HG02642 (cell line): ENCODE measurements at regions not wholly inside any gene's neighbourhood (a gene's known extent, or its start where the extent isn't known, plus 50 kb on each side); places are given as distances from the start of the nearest gene placed in this dataset.

ENCODE experiments used
- ATAC-seq: cut with Tn5 transposase; IDR thresholded peaks from one replicate; pipeline ENCODE4 v1.9.1; 2021; ENCODE audit warnings: mild to moderate bottlenecking; ENCODE audit not compliant: unreplicated experiment, poor library complexity

DNA sequence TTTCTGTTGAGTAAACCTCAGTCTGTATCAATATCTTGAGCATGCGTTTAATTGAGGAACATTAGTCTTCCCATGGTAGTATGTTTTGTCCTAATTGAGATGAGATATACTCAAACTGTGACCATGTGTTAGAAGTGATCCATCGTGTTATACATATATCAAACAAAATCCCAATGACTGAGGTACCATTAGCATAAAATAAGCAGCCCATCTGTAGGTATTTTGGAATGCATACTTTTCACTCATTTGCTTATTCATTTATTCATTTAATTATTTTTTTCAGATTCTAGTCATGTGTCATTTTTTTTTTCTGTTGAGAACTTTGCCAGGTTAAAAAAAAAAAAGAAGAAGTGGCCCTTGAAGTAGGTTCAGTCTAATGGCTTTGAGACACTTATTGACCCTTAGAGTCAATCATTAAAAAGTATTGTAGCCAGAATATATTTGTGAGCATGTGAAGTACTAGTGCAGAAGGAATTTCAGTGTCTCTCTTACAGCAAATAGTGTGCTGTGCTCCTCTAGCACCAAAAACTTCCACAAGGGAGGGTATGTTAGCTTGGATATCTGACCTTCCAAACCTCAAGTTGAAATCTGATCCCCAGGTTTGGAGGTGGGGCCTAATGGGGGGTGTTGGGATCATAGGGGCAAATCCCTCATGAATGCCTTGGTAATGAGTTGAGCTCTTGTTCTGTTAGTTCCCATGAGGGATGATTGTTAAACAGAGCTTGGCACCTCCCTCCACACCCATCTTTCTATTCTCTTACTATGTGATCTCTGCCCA lies 130.8 kb upstream of the NPY2R start:
- ATAC-seq: no peak

GRCh38 chr4:155079871-155080270 lies 128.6 kb upstream of the NPY2R start:
- no peak for ATAC-seq

DNA sequence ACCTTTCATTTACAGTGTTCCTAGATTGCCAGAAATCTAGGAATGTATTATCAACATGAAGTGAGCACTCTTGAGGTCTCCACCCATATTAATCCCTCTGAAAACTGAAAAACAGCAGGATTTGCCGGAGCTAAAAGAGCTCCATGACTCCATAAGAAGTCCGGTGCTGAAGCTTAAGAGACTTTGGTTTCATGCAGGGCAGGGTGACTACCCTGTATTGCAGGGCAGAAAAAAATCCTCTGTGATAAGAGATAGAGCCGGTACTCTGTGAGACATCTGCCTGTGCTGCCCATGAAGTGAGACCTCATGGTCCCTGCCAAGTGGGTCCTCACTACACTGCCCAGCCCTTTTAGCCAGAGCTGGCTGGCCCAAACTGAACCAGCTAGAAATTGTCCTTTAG lies 127.2 kb upstream of the NPY2R start:
- ATAC-seq: no peak

GRCh38 chr4:155085843-155086530 lies 122.4 kb upstream of the NPY2R start:
- ATAC-seq: no peak

- no peak for ATAC-seq
Measured at GRCh38 chr4:155094201-155094820, 114.1 kb upstream of the NPY2R start.

DNA sequence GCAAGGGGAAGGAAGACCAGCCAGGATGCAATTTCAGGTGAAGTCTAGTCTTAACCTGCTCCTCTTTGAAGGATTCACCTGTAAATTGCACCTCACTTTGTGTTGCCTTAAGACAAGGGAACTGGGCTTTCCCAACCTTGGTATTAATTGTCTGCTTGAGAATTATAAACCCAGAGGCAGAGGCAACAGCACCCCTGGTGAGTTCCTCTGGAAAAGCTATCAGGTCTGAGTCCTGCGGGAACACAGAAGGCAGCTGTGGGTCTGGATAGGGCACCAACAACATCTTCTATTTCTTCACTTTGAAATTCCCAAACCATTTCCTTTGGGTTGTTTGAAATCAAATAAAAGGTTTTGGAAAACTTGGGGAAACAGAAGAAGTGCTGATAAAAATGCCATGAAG lies 109.2 kb upstream of the NPY2R start:
- ATAC-seq: no peak

DNA sequence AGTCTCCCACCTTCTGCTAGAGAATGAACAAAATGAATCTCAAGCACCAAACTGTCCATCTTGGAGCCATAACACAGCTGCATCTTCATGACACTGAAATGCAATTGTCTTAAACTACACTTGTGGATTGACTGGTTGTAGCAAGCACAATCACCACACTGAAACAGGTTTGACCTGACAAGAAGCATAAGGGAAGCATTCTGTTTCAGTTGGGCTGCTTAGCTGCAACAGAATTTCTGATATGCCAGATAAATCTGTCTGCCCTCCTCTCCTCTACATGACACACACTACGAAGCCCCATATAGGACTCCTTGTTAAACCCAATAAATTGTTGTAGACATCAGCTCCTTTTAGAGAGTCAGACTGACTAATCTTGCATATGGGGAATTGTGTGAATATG lies 101.8 kb upstream of the NPY2R start:
- ATAC-seq: no peak

GRCh38 chr4:155107059-155107458 lies 101.4 kb upstream of the NPY2R start:
- no peak for ATAC-seq

GRCh38 chr4:155114790-155115189 lies 93.6 kb upstream of the NPY2R start:
- ATAC-seq: no peak

DNA sequence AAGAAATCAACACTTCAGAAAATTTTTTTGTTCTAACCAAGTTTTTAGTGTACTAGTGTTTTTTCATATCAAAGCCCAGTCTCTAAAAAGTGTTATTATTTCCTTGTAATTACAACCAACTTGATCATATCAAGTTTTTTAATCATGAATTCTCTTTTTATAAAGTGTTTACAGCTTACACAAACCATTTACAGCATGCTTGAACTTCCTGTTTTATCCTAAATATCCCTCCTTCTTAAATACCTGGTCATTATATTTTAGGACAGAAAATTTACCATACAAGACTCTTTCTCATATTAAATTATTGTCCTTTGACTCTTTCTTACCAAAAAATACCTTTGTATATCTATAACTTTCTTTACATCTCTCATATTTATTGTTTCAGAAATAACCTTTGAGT lies 89.4 kb upstream of the NPY2R start:
- no peak for ATAC-seq

DNA sequence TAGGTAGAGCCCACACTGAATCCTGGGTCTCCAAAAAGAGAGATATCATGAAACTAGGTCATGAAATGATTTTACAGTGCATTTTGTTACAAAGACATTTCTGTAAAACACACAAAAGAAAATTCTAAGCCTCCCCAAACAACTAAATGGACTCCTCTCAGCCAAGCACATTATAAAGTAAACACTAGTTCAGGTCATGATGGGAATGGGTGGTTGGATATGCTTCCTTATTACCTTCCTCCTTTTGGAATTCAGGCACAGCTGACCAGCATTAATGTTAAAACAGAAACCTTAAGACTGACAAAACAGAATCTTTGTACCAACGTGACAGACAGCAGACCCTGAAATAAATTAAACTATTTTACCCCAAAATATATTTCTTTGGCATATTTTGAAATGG lies 87.9 kb upstream of the NPY2R start:
- ATAC-seq: no peak

GRCh38 chr4:155122382-155122781 lies 86.1 kb upstream of the NPY2R start:
- ATAC-seq: no peak

- no peak for ATAC-seq
Measured at GRCh38 chr4:155134136-155134535, 74.3 kb upstream of the NPY2R start.

DNA sequence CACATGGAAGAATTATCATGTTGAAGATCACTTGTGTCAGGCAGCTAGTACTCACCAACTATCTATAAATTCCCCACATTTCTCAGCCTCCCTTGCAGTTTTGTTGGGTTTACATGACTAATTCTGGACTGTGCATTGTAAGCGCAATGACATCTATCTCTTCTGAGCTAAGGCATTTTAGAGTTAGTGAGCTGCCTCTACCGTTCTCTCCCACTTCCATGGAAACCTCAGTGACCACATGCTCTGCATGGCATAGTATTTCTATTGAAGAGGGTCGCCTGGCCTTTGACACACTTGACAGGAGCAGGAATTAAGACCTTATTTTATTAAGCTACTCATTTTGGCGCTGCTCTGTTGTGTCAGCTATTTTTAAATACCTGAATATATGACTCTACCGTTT lies 67.5 kb upstream of the NPY2R start:
- ATAC-seq: no peak

DNA sequence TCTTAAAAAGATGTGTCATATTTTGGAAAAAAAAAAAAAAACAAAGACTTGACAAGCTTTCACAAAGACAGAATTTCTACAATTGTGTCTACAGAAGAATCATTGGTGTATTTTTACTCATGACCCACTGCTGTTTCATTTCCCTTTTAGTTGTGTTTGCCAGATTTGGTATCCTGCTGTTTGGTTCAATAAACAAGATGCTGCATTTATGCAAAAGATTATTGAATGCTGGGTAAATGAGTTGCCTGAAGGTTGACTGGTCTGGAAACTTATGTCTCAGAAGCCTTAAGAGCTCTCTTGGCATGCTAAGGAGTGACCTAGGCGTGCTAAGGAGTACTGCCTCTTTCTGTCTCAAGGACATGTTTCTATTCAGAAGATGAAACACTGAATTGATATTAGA lies 64.9 kb upstream of the NPY2R start:
- no peak for ATAC-seq
